ENCODE measurements at regions not wholly inside any gene's neighbourhood (a gene's known extent, or its start where the extent isn't known, plus 50 kb on each side); places are given as distances from the start of the nearest gene placed in this dataset.

GRCh38 chr6:132087391-132087790 lies 136.2 kb upstream of the CCN2 start:
- H3K27ac ChIP-seq (ENCODE audit: low read depth in 2 of 2, low read length in 2 of 2) = no peak overlapping the region
- H3K9ac ChIP-seq (ENCODE audit: low read depth in 1 of 2, low read length in 2 of 2) = no peak overlapping the region
- H3K36me3 ChIP-seq (ENCODE audit: control insufficient read depth in 2 of 2, insufficient read depth in 2 of 2, low read length in 2 of 2) = no peaks in the 10 kb centered on the region
- H3K4me1 ChIP-seq (ENCODE audit: control insufficient read depth in 2 of 2, insufficient read depth in 2 of 2, low read length in 2 of 2) = no peaks in the 10 kb centered on the region
- H3K4me3 ChIP-seq (ENCODE audit: low read length in 2 of 2) = no peak overlapping the region
- no peaks in the 10 kb centered on the region for H3K27me3 ChIP-seq (ENCODE audit: control insufficient read depth in 2 of 2, insufficient read depth in 2 of 2, low read length in 2 of 2)
- no peaks in the 10 kb centered on the region for H3K9me3 ChIP-seq (ENCODE audit: control insufficient read depth in 2 of 2, low read length in 2 of 2)

GRCh38 chr6:132085731-132086130 lies 134.6 kb upstream of the CCN2 start:
- Histone ChIP-seq H3K36me3 (ENCODE audit: control insufficient read depth in 2 of 2, insufficient read depth in 2 of 2, low read length in 2 of 2) (no peaks in the 10 kb centered on the region), H3K4me1 (ENCODE audit: control insufficient read depth in 2 of 2, insufficient read depth in 2 of 2, low read length in 2 of 2) (no peaks in the 10 kb centered on the region), H3K9me3 (ENCODE audit: control insufficient read depth in 2 of 2, low read length in 2 of 2) (no peaks in the 10 kb centered on the region), H3K4me3 (ENCODE audit: low read length in 2 of 2) (no peak overlapping the region), H3K27ac (ENCODE audit: low read depth in 2 of 2, low read length in 2 of 2) (peak overlapping the region in 1 of 2 donors; percentile 64), H3K27me3 (ENCODE audit: control insufficient read depth in 2 of 2, insufficient read depth in 2 of 2, low read length in 2 of 2) (no peaks in the 10 kb centered on the region), H3K9ac (ENCODE audit: low read depth in 1 of 2, low read length in 2 of 2) (no peak overlapping the region)

GRCh38 chr6:132084811-132085509 lies 133.8 kb upstream of the CCN2 start:
- Histone ChIP-seq H3K9ac (ENCODE audit: low read depth in 1 of 2, low read length in 2 of 2) (no peak overlapping the region), H3K27me3 (ENCODE audit: control insufficient read depth in 2 of 2, insufficient read depth in 2 of 2, low read length in 2 of 2) (no peaks in the 10 kb centered on the region), H3K4me3 (ENCODE audit: low read length in 2 of 2) (no peak overlapping the region), H3K4me1 (ENCODE audit: control insufficient read depth in 2 of 2, insufficient read depth in 2 of 2, low read length in 2 of 2) (no peaks in the 10 kb centered on the region), H3K36me3 (ENCODE audit: control insufficient read depth in 2 of 2, insufficient read depth in 2 of 2, low read length in 2 of 2) (no peaks in the 10 kb centered on the region), H3K9me3 (ENCODE audit: control insufficient read depth in 2 of 2, low read length in 2 of 2) (no peaks in the 10 kb centered on the region), H3K27ac (ENCODE audit: low read depth in 2 of 2, low read length in 2 of 2) (peak overlapping the region; percentile 4 to 64)

GRCh38 chr6:132082421-132082820 lies 131.2 kb upstream of the CCN2 start:
- Histone ChIP-seq H3K27ac (ENCODE audit: low read depth in 2 of 2, low read length in 2 of 2) (no peak overlapping the region), H3K4me3 (ENCODE audit: low read length in 2 of 2) (no peak overlapping the region), H3K9me3 (ENCODE audit: control insufficient read depth in 2 of 2, low read length in 2 of 2) (no peaks in the 10 kb centered on the region), H3K36me3 (ENCODE audit: control insufficient read depth in 2 of 2, insufficient read depth in 2 of 2, low read length in 2 of 2) (no peaks in the 10 kb centered on the region), H3K27me3 (ENCODE audit: control insufficient read depth in 2 of 2, insufficient read depth in 2 of 2, low read length in 2 of 2) (no peaks in the 10 kb centered on the region), H3K4me1 (ENCODE audit: control insufficient read depth in 2 of 2, insufficient read depth in 2 of 2, low read length in 2 of 2) (no peaks in the 10 kb centered on the region), H3K9ac (ENCODE audit: low read depth in 1 of 2, low read length in 2 of 2) (no peak overlapping the region)

GRCh38 chr6:132081338-132081737 lies 130.2 kb upstream of the CCN2 start:
- H3K9me3 ChIP-seq (ENCODE audit: control insufficient read depth in 2 of 2, low read length in 2 of 2) = no peaks in the 10 kb centered on the region
- H3K4me3 ChIP-seq (ENCODE audit: low read length in 2 of 2) = no peak overlapping the region
- H3K9ac ChIP-seq (ENCODE audit: low read depth in 1 of 2, low read length in 2 of 2) = no peak overlapping the region
- H3K27me3 ChIP-seq (ENCODE audit: control insufficient read depth in 2 of 2, insufficient read depth in 2 of 2, low read length in 2 of 2) = no peaks in the 10 kb centered on the region
- no peaks in the 10 kb centered on the region for H3K36me3 ChIP-seq (ENCODE audit: control insufficient read depth in 2 of 2, insufficient read depth in 2 of 2, low read length in 2 of 2)
- no peak overlapping the region for H3K27ac ChIP-seq (ENCODE audit: low read depth in 2 of 2, low read length in 2 of 2)
- H3K4me1 ChIP-seq (ENCODE audit: control insufficient read depth in 2 of 2, insufficient read depth in 2 of 2, low read length in 2 of 2) = no peaks in the 10 kb centered on the region

GRCh38 chr6:132079286-132079685 lies 128.1 kb upstream of the CCN2 start:
- no peak overlapping the region for H3K27ac ChIP-seq (ENCODE audit: low read depth in 2 of 2, low read length in 2 of 2)
- H3K4me1 ChIP-seq (ENCODE audit: control insufficient read depth in 2 of 2, insufficient read depth in 2 of 2, low read length in 2 of 2) = no peaks in the 10 kb centered on the region
- no peaks in the 10 kb centered on the region for H3K9me3 ChIP-seq (ENCODE audit: control insufficient read depth in 2 of 2, low read length in 2 of 2)
- H3K4me3 ChIP-seq (ENCODE audit: low read length in 2 of 2) = no peak overlapping the region
- no peaks in the 10 kb centered on the region for H3K36me3 ChIP-seq (ENCODE audit: control insufficient read depth in 2 of 2, insufficient read depth in 2 of 2, low read length in 2 of 2)
- no peaks in the 10 kb centered on the region for H3K27me3 ChIP-seq (ENCODE audit: control insufficient read depth in 2 of 2, insufficient read depth in 2 of 2, low read length in 2 of 2)
- H3K9ac ChIP-seq (ENCODE audit: low read depth in 1 of 2, low read length in 2 of 2) = no peak overlapping the region

- no peak overlapping the region for H3K27ac ChIP-seq (ENCODE audit: low read depth in 2 of 2, low read length in 2 of 2)
- H3K9ac ChIP-seq (ENCODE audit: low read depth in 1 of 2, low read length in 2 of 2) = no peak overlapping the region
- H3K36me3 ChIP-seq (ENCODE audit: control insufficient read depth in 2 of 2, insufficient read depth in 2 of 2, low read length in 2 of 2) = no peaks in the 10 kb centered on the region
- no peak overlapping the region for H3K4me3 ChIP-seq (ENCODE audit: low read length in 2 of 2)
- H3K4me1 ChIP-seq (ENCODE audit: control insufficient read depth in 2 of 2, insufficient read depth in 2 of 2, low read length in 2 of 2) = no peaks in the 10 kb centered on the region
- no peaks in the 10 kb centered on the region for H3K9me3 ChIP-seq (ENCODE audit: control insufficient read depth in 2 of 2, low read length in 2 of 2)
- no peaks in the 10 kb centered on the region for H3K27me3 ChIP-seq (ENCODE audit: control insufficient read depth in 2 of 2, insufficient read depth in 2 of 2, low read length in 2 of 2)
These were observed 125.3 kb upstream of the CCN2 start for GRCh38 chr6:132076452-132076851.

- Histone ChIP-seq H3K27ac (ENCODE audit: low read depth in 2 of 2, low read length in 2 of 2) (no peak overlapping the region), H3K4me3 (ENCODE audit: low read length in 2 of 2) (no peak overlapping the region), H3K4me1 (ENCODE audit: control insufficient read depth in 2 of 2, insufficient read depth in 2 of 2, low read length in 2 of 2) (no peaks in the 10 kb centered on the region), H3K9me3 (ENCODE audit: control insufficient read depth in 2 of 2, low read length in 2 of 2) (no peaks in the 10 kb centered on the region), H3K9ac (ENCODE audit: low read depth in 1 of 2, low read length in 2 of 2) (no peak overlapping the region), H3K36me3 (ENCODE audit: control insufficient read depth in 2 of 2, insufficient read depth in 2 of 2, low read length in 2 of 2) (no peaks in the 10 kb centered on the region), H3K27me3 (ENCODE audit: control insufficient read depth in 2 of 2, insufficient read depth in 2 of 2, low read length in 2 of 2) (no peaks in the 10 kb centered on the region)
These were observed 121.7 kb upstream of the CCN2 start for GRCh38 chr6:132072831-132073230.

GRCh38 chr6:132072271-132072670 lies 121.1 kb upstream of the CCN2 start:
- Histone ChIP-seq H3K9me3 (ENCODE audit: control insufficient read depth in 2 of 2, low read length in 2 of 2) (no peaks in the 10 kb centered on the region), H3K9ac (ENCODE audit: low read depth in 1 of 2, low read length in 2 of 2) (no peak overlapping the region), H3K4me3 (ENCODE audit: low read length in 2 of 2) (no peak overlapping the region)

GRCh38 chr6:132070356-132070755 lies 119.2 kb upstream of the CCN2 start:
- H3K9ac ChIP-seq (ENCODE audit: low read depth in 1 of 2, low read length in 2 of 2) = no peak overlapping the region
- no peak overlapping the region for H3K4me3 ChIP-seq (ENCODE audit: low read length in 2 of 2)
- H3K9me3 ChIP-seq (ENCODE audit: control insufficient read depth in 2 of 2, low read length in 2 of 2) = no peaks in the 10 kb centered on the region
- H3K36me3 ChIP-seq (ENCODE audit: control insufficient read depth in 2 of 2, insufficient read depth in 2 of 2, low read length in 2 of 2) = no peaks in the 10 kb centered on the region
- no peaks in the 10 kb centered on the region for H3K27me3 ChIP-seq (ENCODE audit: control insufficient read depth in 2 of 2, insufficient read depth in 2 of 2, low read length in 2 of 2)
- H3K4me1 ChIP-seq (ENCODE audit: control insufficient read depth in 2 of 2, insufficient read depth in 2 of 2, low read length in 2 of 2) = no peaks in the 10 kb centered on the region
- H3K27ac ChIP-seq (ENCODE audit: low read depth in 2 of 2, low read length in 2 of 2) = no peak overlapping the region

More at GRCh38 chr6:132072271-132072670, 121.1 kb upstream of the CCN2 start:
- Histone ChIP-seq H3K4me1 (ENCODE audit: control insufficient read depth in 2 of 2, insufficient read depth in 2 of 2, low read length in 2 of 2) (no peaks in the 10 kb centered on the region), H3K36me3 (ENCODE audit: control insufficient read depth in 2 of 2, insufficient read depth in 2 of 2, low read length in 2 of 2) (no peaks in the 10 kb centered on the region), H3K27me3 (ENCODE audit: control insufficient read depth in 2 of 2, insufficient read depth in 2 of 2, low read length in 2 of 2) (no peaks in the 10 kb centered on the region), H3K27ac (ENCODE audit: low read depth in 2 of 2, low read length in 2 of 2) (no peak overlapping the region)

Measured in mucosa of rectum (tissue), 2 donors.